ENCODE measurements at regions not wholly inside any gene's neighbourhood (a gene's known extent, or its start where the extent isn't known, plus 50 kb on each side); places are given as distances from the start of the nearest gene placed in this dataset.

GRCh38 chr4:167885071-167885470 lies 207.3 kb upstream of the ANXA10 start:
- no peak for ATAC-seq
- Histone ChIP-seq H4K20me1 (ENCODE audit: insufficient read depth) (no peaks in the 10 kb centered on the region), H3K9me3 (ENCODE audit: control insufficient read depth in 1 of 2, insufficient read depth in 1 of 2, low read depth in 1 of 2, low read length in 2 of 2) (peaks cover 0 to 7% of the 10 kb centered on the region in 2 experiments; a peak in 2 of 4 replicates), H3K27me3 (ENCODE audit: insufficient read depth, low read length) (no peaks in the 10 kb centered on the region), H3K9ac (ENCODE audit: low read length) (no peak overlapping the region), H3K27ac (ENCODE audit: low read depth, low read length) (no peak overlapping the region), H3K79me2 (ENCODE audit: insufficient read depth, low read length) (no peaks in the 10 kb centered on the region), H2AFZ (ENCODE audit: low read depth, low read length, poor library complexity, severe bottlenecking) (no peak overlapping the region), H3K36me3 (ENCODE audit: control insufficient read depth in 1 of 2, insufficient read depth in 2 of 2, low read length in 2 of 2) (no peaks in the 10 kb centered on the region), H3K4me3 (replicated peaks in 1 of 2; ENCODE audit: low read depth in 1 of 2, low read length in 2 of 2) (no peak overlapping the region), H3K4me1 (ENCODE audit: control insufficient read depth in 1 of 2, insufficient read depth in 2 of 2, low read length in 2 of 2) (no peaks in the 10 kb centered on the region), H3K4me2 (ENCODE audit: low read length) (no peak overlapping the region), H3K9me2 (ENCODE audit: insufficient read depth) (no peaks in the 10 kb centered on the region)
- BruUV-seq (replicated peaks), result no TSS peak
- POLR2A ChIA-PET, result no interaction called here
- TF ChIP-seq FOSL1 (IDR thresholded peaks at IDR 0.05; ENCODE audit: low read depth) (no peak), TCF7L2 (IDR thresholded peaks at IDR 0.05; ENCODE audit: borderline replicate concordance, extremely low read depth, insufficient read depth, insufficient read length) (no peak), JUND (IDR thresholded peaks at IDR 0.05) (no peak), EZH2 (IDR thresholded peaks at IDR 0.05) (no peak), ZNF274 (IDR thresholded peaks at IDR 0.05; ENCODE audit: low read depth, low read length) (no peak), ELF1 (IDR thresholded peaks at IDR 0.05; ENCODE audit: borderline replicate concordance, low read depth) (no peak), SIN3A (IDR thresholded peaks at IDR 0.05; ENCODE audit: low read depth) (no peak), YY1 (IDR thresholded peaks at IDR 0.05; ENCODE audit: extremely low read depth, insufficient replicate concordance, low read depth, low read length) (no peak), REST (IDR thresholded peaks at IDR 0.05; ENCODE audit: low read depth) (no peak)
- TF ChIP-seq, protein P1, sequence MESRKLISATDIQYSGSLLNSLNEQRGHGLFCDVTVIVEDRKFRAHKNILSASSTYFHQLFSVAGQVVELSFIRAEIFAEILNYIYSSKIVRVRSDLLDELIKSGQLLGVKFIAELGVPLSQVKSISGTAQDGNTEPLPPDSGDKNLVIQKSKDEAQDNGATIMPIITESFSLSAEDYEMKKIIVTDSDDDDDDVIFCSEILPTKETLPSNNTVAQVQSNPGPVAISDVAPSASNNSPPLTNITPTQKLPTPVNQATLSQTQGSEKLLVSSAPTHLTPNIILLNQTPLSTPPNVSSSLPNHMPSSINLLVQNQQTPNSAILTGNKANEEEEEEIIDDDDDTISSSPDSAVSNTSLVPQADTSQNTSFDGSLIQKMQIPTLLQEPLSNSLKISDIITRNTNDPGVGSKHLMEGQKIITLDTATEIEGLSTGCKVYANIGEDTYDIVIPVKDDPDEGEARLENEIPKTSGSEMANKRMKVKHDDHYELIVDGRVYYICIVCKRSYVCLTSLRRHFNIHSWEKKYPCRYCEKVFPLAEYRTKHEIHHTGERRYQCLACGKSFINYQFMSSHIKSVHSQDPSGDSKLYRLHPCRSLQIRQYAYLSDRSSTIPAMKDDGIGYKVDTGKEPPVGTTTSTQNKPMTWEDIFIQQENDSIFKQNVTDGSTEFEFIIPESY (IDR thresholded peaks at IDR 0.05; ENCODE audit: extremely low read depth, insufficient replicate concordance, low read length), result no peak
- RAD21 ChIA-PET (ENCODE audit: low non-redundant PET in 1 of 2, low total read pairs in 2 of 2, uncharacterized antibody in 2 of 2, unreplicated experiment in 2 of 2), result no interaction called here
- intact Hi-C loops (cut with micrococcal nuclease), result no loop called here
- no peak for DNase-seq (ENCODE audit: low read depth, low spot score)
- CTCF ChIA-PET, result no interaction called here

All from HCT116 (cell line).